ENCODE measurements at regions not wholly inside any gene's neighbourhood (a gene's known extent, or its start where the extent isn't known, plus 50 kb on each side); places are given as distances from the start of the nearest gene placed in this dataset.

DNA sequence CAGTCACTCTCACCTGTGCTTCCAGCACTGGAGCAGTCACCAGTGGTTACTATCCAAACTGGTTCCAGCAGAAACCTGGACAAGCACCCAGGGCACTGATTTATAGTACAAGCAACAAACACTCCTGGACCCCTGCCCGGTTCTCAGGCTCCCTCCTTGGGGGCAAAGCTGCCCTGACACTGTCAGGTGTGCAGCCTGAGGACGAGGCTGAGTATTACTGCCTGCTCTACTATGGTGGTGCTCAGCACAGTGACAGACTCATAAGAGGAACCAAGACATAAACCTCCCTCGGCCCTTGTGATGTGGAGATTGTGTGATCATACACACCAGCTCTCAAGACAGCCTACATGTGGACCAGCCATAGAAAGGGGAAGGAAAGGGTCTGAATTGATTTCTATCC, 113.3 kb downstream of the ZNF280B start:
- DNase-seq (ENCODE audit: low read depth in 2 of 2): no peak

DNA sequence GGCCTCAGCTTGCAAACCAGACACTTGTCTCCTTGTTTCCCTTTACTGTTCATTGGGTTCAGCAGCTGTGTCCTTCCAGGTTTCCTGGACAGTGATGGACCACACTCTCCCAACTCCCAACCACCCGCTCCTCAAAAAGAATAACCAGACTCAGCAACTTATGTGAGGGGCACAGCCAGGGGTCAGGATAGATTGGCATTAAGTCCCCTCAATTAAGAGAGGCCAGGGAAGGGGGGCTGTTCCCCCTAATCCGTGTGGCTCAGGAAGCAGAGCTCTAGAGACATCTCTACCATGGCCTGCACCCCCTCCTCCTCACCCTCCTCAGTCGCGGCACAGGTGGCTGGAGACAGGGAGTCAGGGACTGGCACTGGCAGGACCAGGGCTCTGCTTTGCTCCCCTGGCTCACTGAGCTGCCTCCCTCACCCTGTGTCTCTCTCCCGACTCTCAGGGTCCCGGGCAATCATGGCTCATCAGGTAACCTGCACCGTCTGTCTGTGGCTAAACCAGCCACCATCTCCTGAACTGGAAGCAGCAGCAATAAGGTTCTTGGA, 111.7 kb downstream of the ZNF280B start:
- DNase-seq (ENCODE audit: low read depth in 2 of 2): no peak

DNA sequence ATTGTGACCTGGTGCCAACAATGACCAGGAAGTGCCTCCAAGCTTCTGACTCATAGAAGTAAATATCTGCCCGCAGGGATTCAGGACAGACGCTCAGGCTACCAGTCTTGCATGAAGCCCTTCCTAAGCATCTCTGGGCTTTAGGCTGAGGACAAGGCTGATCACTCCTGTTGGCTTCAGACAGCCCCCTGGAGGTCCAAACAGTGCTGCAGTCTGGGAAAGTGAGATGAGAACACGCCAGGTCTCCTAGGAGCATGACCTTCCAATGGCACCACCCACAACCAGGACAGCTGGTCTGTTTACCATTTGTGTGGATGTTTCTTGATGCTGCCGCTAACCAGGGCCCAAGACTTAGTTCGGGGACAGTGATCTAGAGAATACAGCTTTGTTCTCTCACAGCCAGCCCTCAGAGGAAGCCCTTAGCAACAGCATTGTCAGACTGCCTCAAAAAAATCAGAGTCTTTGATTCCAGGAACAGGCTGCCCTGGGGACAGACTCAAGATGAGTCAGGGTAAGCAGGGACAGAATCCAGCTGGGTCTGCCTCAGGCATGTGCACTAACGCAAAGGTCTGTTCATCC, 111.2 kb downstream of the ZNF280B start:
- no peak for DNase-seq (ENCODE audit: low read depth in 2 of 2)

- DNase-seq (ENCODE audit: low read depth in 2 of 2): no peak
These were observed 110.5 kb downstream of the ZNF280B start for GRCh38 chr22:22397875-22398524.

DNA sequence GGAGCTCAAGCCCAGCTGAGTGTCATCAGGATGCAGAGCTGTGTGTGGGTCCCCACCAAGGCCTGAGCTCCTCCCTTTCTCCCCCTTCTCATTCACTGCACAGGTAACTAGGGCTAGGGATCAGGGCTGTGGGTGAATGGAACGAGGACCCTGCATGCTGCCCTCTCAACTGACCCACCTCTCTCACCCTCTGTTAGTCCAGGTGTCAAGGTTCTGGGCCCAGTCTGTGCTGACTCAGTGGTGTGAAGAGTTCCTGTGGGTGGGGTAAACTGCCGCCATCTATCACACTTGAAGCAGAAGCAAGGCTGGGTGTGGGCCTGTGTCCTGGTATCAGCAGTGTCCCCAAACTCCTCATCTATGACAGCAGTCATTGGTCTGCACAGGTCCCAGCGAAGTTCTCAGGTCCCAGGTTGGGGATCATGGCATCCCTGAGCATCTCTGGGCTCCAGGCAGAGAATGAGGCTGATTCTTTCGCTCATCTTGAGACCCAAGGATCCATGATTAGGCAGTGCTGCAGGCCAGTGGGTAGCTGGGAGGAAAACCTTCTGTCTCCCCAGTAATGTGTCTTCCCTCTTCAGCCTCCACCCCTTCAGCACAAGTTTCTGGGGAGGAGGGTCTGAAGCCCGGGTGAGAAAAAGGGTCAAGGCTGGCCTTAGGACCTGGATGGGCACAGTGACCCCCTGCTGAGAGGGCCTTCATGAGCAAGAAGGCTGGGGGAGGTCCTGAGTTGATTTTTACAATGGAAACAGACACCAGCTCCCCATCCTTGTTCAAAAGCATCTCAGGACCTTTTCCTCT, 109.8 kb downstream of the ZNF280B start:
- no peak for DNase-seq (ENCODE audit: low read depth in 2 of 2)

DNA sequence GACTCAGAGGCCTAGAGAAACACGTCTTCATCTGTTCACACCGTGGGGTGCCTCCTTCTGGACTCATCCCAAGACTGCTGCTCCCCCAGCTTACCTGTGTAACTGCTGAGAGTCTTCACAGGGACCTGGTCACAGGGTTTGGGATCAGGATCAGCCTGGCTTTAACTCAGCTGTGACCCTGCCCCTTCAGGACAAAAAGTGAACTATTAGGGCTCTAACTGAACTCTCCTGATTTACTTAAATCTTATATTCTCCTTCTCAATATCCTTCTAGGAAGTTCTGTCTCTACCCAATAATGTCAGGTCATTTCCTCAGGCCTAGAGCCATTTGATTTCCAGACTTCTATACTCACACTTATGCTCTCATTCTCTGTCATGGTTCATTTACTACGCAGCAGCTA, 108.4 kb downstream of the ZNF280B start:
- DNase-seq (ENCODE audit: low read depth in 2 of 2): no peak

DNA sequence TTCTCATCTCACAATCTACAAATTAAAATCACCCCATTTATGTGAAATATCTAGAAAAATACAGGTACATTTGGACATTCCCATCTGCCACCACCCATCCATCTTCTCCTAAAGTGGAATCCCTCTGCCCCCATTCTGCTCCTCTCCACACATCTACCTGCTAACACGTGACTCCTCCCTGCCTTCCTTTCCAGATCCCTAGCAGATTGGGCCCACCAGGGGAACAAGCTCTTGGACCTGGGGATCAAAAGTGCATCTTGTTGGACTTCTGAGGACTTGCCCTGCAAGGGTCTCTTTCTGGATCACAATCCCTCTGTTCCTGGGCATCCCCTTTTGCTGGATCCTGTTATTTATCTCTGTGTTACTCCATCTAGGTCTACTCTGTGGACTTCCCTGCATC, 107.6 kb downstream of the ZNF280B start:
- no peak for DNase-seq (ENCODE audit: low read depth in 2 of 2)

DNA sequence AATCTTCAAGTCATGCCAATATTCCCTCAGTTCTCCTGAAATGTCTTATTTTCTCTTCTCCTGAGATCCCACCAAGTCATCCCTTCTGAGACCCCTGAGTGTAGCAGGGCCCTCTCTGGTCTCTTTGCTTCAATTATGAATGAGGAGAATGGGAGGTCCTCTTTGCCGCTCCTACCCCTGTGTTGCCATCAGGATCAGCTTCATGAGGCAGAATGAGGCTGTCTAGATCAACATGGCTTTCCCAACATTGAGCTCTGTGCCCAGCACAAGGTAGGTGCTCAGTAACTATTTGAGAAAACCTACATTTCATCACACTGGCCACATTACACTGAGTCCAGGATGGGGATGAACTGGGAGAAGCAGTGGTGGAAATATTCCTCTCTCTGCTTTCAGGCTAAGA, 107.2 kb downstream of the ZNF280B start:
- DNase-seq (ENCODE audit: low read depth in 2 of 2): no peak

DNA sequence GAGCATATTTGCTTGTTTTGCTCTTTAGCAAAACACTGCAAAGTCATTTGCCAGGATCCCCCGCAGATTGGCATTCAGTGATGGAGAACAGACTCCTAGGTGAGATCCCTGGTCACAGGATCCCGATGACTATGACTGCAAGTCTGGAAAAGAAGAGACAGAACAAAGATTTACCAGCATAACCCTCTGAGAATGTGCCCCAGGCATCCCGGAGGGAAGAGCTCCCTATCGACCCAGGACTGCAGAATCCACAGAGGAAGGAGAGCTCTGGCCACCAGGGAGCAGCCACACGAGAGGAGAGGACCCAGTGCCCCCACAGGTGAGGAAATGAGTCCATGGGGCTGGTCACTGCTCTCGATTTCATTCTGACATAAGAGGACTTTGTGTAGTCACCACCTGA, 105.2 kb downstream of the ZNF280B start:
- no peak for DNase-seq (ENCODE audit: low read depth in 2 of 2)

- no peak for DNase-seq (ENCODE audit: low read depth in 2 of 2)
These were observed 104.8 kb downstream of the ZNF280B start for GRCh38 chr22:22403771-22404170.

- DNase-seq (ENCODE audit: low read depth in 2 of 2): no peak
These were observed 103.8 kb downstream of the ZNF280B start for GRCh38 chr22:22404598-22405284.

DNA sequence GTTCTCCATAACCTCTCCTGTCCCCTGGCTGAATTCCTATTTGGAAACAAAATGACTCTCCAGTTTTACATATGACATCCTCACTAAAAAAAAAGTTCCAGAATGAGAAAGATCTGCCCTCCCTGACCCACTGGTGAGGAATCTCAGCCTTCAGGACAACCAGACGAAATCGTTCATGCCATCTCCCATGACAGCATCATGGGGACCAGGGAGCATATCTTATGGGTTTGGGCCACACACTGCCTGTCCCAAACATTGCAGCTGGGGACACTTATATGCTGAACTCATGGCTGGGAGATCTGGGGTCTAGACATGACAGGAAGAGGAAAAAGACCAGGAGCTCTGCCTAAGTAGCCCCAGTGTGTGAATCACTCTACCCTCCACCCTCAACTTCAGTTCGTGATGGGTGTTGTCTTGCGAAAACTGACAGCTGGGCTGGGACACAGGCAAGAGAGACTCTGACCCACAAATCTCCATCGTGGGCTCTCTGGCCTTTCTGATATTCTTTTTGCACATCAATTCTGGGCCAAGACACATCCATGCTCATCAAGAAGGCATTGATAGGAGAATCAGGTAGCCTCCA, 102.0 kb downstream of the ZNF280B start:
- no peak for DNase-seq (ENCODE audit: low read depth in 2 of 2)

DNA sequence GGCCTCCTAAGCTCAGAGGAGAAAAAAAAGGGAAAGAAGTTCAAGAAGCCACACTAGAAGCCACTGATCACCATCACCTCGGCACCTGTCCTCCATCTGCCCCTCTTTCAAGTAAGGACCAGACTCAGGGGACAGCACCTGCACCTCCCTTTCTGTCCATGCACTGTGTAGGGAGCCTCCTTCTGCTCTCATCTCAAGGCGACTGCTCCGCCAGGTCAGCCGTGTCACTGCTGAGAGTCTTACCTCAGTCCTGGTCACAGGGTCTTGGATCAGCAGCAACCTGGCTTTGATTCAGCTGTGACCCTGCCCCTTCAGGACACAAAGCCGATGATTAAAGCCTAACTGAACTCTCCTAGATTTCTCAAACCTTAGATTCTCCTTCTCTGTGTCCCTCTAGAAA, 101.5 kb downstream of the ZNF280B start:
- no peak for DNase-seq (ENCODE audit: low read depth in 2 of 2)

- DNase-seq (ENCODE audit: low read depth in 2 of 2): no peak
These were observed 100.3 kb downstream of the ZNF280B start for GRCh38 chr22:22408269-22408668.

- no peak for DNase-seq (ENCODE audit: low read depth in 2 of 2)
These were observed 99.5 kb downstream of the ZNF280B start for GRCh38 chr22:22408731-22409696.

- no peak for DNase-seq (ENCODE audit: low read depth in 2 of 2)
These were observed 98.4 kb downstream of the ZNF280B start for GRCh38 chr22:22410121-22410520.

DNA sequence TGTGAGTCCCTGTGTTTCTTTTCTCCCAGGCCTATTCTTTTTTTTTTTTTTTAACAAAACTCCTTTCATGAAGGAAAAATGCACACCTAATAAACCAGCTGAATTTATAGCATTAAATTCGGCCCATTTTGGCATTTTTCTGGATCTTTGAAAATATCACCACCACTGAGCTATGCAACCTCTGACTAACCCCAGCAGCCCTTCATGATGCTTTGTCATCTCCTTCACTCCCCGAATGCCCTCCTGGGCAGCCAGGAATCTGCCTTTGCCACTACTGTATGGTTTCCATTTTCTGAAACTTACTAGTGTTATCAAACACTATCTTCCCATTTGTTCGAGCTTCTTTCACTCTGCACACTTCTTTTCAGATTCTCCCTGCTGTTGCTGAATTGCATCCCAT, 97.9 kb downstream of the ZNF280B start:
- DNase-seq (ENCODE audit: low read depth in 2 of 2): no peak

DNA sequence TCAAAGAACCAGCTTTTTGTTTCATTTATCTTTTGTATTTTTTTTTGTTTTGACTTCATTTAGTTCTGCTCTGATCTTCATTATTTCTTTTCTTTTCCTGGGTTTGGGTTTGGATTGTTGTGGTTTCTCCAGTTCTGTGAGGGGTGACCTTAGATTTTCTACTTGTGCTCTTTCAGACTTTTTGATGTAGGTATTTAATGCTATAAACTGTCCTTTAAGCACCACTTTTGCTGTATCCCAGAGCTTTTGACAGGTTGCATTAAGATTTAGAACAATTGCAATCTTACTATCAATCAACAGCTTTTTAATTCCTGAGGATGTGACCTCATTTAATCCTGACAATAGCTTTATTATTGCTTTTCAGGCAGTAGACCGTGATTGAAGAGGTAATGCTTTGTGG, 94.3 kb downstream of the ZNF280B start:
- no peak for DNase-seq (ENCODE audit: low read depth in 2 of 2)

- no peak for DNase-seq (ENCODE audit: low read depth in 2 of 2)
These were observed 90.9 kb downstream of the ZNF280B start for GRCh38 chr22:22417495-22418162.

- DNase-seq (ENCODE audit: low read depth in 2 of 2): no peak
These were observed 90.4 kb downstream of the ZNF280B start for GRCh38 chr22:22418163-22418549.

Measured in activated CD8-positive, alpha-beta memory T cell treated with anti-CD3 and anti-CD28 coated beads for 4 hours (primary cell).